NCI-H2107 treated with DMSO at 0.1 percent for 48 hours (cell line): ENCODE measurements at regions not wholly inside any gene's neighbourhood (a gene's known extent, or its start where the extent isn't known, plus 50 kb on each side); places are given as distances from the start of the nearest gene placed in this dataset.
"Not testable (repeated sequence)": the region's sequence is repeated elsewhere in the genome, so short reads cannot be mapped to it uniquely, and the experiment has no call there.

Experiments
- DNase-seq: peaks from one replicate; lab custom pipeline; 2025; ENCODE audit not compliant: unreplicated experiment; lab: John Stamatoyannopoulos, UW

DNA sequence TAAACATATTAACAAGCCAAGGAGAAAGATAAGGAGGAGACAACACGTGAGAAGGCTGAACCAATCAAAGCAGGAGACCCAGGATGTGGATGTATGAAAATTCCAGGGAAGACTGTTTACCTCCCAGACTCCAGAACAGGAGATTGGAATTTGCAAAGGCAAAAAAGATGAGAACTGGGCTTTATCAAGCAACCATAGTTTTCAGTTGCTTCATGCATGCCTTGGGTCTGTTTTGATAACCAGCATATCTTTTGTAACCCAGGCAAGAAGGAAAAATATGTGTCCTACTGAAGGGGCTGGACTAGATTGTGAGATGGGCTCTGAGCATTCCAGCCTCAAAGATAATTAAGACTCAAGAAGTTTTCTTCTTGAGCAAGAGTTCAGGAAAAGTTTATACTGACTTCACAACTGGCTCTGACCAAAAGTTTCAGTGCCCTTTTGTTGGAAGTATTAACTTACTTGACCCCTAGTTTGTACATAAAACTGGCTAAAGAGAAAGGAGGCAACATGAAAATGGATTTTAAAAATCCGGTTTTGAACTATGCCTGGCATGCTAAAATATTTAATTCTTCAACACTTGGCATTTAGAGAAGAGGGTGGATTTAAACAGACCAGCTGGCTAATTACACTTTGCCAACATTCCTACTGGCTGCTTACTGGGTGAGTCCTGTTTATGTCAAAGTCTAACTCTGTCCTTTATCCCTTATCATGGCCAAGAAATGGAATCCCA, 79.3 kb upstream of the CD28 start:
- DNase-seq = no peak

DNA sequence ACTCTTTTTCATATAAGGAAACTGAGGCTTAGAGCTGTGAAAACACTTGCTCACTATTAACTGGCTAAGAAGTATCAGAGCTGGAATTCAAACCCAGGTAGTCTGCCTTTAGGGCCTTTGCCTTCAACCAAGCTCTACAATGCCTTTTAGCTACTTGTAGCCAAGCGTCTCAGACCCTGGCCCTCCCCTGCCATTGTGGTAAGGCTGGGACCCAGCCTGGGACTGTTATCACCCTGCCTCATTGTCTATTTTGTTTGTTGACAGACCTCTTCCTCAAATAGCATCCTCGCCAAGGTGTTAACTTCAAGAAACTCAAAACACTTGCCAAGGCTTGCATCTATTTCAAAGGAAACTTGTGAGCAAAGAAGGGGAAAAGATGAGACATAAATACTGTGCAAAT, 76.7 kb upstream of the CD28 start:
- no peak for DNase-seq

DNA sequence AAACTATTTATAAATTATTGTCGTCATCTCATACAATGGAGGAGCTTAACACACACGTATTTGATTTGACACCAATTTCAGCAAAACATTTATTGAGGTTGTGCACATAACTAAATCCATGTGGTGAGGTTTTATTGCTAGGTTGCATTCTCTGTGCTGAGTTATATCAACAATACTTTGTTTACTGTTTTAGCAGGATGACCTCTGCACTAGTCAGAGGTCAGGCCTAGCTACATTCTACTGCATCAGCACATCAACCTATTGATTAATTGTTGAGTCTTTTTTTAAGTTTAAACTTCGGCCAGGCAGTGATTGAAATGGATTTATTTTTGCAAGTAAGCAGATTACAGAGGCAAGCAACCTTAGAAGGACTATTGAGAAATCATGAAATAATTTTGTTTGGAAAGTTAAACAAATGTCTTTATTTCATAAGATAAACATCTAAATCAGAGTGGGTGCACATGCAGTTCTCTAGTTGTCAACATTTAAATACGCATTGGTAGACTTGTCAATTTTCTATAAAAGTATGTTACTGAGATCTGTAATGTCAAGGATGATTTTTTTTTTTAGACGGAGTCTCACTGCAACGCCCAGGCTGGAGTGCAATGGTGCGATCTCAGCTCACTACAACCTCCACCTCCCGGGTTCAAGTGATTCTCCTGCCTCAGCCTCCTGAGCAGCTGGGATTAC, 75.2 kb upstream of the CD28 start:
- no peak for DNase-seq

DNA sequence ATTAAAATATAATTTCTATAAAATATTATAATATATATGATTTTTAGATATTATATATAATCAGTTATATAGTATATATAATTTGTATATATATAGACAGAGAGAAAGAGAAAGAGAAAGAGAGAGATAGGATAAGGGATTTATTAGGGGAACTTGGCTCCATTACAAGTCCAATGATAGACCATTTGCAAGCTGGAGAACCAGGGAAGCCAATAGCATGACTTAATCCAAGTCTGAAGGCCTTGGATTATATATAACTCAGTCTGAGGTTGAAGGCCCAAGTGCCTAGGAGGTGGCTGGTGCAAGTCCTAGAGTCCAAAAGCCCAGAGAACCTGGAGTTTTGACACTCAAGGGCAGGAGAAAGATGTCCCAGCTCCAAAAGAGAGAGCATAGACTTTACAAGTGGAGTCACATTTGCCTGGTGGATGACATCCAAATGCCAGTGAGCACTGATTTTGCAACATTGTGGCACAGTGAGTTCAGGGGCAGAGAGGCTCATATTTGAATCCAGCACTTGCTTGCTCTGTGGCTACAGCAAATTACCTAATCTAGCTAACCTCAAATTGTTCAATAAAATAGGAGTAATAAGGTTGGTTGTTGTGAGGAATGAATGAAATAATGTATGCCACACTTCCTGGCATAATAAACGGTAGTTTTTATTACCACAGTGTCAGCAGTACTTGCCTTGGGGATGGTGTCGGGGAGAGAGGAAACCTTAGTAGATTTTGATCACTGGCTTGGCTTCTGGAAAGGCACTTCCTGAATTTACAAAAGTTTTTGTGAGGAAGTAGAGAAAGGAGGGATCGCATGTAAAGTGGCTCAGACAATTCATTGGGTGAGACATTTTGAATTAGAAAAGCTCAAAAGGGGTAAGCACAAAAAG, 69.6 kb upstream of the CD28 start:
- no peak for DNase-seq

DNA sequence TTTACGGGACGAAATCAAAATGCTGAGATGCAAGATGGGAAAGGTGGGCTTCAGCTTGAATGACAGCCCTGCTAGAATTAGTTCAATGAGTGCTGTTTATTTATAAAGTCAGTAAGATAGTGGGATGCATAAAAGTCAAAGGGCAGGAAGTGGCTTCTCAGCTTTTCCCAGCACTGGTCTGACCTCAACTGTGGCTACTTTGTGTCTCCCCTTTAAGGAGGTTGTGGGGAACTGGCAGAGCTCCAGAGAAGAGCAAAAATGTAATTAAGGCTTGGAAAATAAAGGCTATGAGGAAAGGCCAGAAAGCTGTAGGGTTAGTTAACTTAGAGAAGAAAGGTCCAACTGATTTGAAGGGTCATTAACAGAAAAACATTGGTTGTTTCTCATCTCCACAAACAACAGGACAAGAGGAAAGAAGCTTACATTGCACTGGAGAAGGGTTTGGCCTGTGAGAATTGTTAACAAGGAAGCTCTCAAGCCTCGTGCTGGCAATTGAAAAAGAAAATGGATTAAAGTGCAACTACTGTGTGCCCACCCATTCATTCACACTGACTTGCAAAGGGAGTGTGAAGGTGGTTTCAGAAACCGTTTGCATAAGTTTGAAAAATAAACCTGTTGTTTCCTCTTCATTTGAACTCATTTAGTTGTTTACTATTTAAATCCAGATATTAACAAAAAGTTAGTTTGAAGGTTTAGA, 68.8 kb upstream of the CD28 start:
- DNase-seq = no peak

DNA sequence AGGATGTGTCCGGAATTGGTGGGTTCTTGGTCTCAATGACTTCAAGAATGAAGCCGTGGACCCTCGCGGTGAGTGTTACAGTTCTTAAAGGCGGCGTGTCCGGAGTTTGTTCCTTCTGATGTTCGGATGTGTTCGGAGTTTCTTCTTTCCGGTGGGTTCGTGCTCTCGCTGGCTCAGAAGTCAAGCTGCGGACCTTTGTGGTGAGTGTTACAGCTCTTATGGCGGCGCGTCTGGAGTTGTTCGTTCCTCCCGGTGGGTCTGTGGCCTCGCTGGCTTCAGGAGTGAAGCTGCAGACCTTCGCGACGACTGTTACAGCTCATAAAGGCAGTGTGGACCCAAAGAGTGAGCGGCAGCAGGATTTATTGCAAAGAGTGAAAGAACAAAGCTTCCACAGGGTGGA, 64.6 kb upstream of the CD28 start:
- DNase-seq = not testable (repeated sequence)

DNA sequence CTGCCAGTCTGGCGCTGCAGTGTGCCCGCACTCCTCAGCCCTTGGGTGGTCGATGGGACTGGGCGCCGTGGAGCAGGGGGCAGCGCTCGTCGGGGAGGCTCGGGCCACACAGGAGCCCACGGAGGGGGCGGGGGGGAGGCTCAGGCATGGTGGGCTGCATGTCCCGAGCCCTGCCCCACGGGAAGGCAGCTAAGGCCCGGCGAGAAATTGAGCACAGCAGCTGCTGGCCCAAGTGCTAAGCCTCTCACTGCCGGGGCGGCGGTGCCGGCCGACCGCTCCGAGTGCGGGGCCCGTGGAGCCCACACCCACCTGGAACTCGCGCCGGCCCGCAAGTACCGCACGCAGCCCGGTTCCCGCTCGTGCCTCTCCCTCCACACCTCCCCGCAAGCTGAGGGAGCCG, 63.6 kb upstream of the CD28 start:
- DNase-seq = not testable (repeated sequence)

DNA sequence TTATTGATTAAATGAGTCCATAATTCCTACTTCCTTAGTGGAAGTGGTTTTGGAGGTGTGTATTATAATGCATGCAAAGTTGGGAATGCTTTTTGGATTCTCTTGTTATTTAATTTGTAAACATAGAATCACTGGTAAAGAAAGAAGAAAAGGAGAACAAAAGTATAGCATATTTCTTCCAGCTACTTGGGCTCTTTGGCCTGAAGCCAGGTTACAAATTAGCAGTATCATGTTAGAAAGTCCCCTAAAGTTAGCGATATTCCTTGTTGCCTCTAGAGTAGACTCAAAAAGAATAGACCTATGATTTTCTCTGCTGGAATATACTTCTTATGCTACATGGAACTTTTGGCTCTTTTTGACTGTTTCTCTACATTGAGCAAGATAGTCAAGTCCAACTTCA, 60.6 kb upstream of the CD28 start:
- no peak for DNase-seq

DNA sequence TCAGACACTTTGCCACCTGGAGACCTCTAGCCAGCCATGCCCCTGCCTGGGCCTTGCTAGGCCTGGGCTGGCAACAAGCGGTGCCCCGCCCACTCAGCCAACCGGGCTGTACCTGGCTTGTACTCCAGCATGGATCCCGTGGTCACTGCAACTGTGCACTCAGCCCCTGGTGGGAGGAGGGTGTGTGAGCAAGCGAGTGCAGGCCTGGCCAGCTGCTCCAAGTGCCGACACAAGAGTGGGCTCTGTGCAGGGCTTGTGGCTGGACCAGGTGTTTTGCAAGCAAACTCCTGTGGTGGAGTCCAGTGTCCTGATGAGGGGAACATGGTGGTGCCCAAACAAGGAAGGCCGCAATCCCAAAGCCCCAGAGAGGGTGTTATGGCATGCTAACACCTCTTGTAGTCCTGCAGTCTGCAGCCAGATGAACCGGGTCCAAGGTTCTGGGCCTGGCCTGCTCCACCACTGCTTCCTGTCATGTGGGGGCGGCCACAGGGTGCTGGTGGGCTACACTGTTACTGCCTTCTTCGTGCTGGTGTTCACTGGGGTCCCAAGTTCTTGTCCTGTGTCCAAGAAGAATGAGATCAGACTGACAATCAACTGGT, 60.1 kb upstream of the CD28 start:
- no peak for DNase-seq

DNA sequence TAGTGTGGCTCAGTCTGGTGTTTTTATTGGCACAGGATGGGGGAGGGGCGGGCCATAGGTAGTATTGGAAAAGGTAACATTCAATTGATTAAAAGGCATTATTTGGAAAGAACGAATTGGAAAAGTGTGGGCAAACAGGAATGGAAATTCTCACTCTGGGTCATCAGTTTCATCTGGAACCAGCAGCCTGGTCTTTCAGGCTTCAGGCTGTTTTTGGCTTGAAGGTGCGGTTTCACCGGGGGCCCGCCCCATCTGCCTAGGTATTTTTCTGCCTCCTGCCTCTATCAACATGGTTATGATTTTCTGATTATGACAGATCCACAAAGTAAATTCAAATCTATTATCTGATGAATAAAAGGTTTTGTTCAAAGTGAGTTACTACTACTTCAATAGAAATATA, 59.5 kb upstream of the CD28 start:
- no peak for DNase-seq

DNA sequence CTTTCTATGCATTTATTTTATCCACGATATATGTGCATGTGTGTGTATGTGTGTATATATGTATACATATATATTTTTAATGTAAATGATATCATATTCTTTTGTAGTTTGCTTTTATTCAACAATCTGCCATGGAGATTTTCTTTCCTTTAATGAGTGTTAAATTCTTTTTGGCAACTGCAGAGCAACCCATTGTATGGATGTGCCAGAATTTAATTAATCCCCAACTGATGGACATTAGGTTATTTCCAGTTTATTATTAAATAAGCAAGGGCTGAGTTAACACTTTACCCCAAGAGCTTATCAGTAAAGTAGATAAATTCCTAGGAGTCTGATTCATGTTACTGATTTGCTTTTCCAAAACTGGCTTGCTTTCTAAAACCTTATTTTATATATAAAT, 58.9 kb upstream of the CD28 start:
- DNase-seq = no peak

DNA sequence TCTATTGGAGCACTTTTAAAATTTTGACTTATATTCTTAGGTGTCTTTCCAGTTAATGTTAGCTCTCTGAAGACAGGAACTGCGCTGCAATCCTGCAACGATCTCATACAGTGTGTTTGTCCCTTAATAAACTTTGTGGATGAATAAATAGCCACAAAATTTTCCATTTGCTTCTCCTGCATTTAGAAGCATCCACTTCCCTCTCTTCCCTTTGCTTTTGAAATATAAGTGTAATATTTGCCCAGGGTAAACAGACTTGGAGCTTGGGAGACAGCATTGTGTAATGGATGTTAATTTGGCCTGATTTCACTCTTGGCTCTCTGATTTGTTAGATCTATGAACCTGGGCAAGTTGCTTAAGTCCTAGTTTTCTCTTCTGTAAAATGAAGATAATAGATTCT, 58.2 kb upstream of the CD28 start:
- DNase-seq = peak; percentile 10

DNA sequence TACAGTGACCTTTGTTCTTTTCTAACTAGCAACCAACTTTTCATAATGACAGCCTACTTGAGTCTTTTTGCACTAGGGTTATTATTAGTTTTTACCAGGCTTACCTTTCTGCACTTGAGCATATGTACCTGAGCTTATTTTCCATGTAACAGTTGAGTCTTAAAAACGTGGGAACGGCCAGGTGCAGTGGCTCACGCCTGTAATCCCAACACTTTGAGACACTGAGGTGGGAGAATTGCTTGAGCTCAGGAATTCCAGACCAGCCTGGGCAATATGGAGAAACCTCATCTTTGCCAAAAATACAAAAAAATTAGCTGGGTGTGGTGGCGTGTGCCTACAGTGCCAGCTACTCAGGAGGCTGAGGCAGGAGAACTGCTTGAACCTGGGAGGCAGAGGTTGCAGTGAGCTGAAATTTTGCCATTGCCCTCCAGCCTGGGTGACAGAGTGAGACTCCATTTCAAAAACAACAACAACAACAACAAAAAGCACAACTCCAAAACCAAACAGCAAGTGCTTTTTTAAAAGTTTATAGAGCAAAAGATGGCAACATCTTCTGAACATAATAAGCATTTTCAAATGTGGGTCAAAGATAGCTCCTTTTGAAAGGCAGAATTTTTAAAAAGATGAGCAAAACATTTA, 57.1 kb upstream of the CD28 start:
- no peak for DNase-seq

DNA sequence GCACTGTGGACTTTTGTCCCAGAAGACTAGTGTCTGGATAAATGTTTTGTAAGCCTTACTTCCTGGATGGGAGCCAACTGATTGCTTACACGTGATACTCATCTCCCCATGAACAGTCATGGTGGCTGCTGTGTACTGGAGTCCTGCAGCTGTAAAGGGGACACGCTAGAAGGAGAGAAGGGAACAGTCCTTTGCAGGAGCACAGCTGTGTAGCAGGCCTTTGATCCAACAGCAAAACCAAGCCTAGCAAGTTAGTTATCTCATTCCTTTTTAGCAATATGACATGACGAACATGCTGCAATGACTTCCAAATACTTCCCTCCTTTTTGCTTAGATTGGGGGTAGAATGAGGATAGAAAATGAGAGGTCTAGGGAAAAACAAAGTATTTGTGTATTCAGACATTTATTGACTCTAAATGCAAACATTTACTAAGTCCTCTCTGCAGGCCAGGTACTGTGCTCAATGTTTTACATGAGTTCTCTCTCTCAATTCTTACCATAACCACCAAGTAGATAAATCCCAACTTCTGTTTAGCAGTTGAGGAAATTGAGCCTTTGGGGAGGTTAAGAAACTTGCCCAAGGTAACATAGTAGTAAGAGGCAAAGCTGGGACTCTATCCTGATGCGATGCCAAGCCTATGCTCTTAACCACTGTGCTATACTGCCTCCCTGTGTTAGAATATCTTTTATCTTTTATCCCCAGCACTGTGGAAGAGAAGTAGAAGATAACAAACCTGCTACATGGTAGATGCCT, 55.4 kb upstream of the CD28 start:
- DNase-seq = peak; percentile 47

DNA sequence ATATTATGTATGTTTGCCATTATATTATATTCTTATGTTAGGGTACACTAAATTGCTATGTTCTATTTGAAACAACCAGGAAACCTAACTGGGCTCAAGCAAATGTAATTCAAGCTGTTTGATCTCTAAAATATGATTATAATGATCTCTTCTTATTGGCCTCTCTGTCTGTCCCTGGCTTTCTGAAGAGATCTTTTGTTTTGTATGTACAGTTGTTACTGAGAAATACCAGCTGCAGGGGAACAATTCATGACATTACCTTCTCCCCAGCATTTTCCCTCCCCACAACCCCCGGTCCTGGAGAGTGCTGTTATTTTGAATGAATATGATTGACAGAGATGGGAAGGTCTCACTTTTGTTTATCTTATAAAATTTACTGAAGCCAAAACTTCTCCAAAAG, 54.8 kb upstream of the CD28 start:
- DNase-seq = no peak

DNA sequence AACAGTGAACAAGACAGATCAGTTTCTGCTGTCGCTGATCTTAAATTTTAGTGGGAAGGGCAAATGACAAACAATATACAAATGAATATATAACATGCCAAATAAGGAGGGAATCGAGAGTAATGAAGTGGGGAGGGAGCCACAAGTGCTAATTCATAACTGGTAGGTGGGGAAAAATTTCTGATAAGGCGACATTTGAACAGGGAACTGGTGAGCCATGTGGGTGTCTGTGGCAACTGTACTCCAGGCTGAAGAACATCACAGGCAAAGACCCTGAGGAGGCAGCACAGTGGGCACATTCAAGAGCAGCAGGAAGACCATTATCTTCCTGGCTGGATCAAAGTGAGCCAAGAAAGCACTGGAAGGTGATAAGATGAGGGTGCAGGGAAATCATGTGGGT, 51.6 kb upstream of the CD28 start:
- DNase-seq = no peak

DNA sequence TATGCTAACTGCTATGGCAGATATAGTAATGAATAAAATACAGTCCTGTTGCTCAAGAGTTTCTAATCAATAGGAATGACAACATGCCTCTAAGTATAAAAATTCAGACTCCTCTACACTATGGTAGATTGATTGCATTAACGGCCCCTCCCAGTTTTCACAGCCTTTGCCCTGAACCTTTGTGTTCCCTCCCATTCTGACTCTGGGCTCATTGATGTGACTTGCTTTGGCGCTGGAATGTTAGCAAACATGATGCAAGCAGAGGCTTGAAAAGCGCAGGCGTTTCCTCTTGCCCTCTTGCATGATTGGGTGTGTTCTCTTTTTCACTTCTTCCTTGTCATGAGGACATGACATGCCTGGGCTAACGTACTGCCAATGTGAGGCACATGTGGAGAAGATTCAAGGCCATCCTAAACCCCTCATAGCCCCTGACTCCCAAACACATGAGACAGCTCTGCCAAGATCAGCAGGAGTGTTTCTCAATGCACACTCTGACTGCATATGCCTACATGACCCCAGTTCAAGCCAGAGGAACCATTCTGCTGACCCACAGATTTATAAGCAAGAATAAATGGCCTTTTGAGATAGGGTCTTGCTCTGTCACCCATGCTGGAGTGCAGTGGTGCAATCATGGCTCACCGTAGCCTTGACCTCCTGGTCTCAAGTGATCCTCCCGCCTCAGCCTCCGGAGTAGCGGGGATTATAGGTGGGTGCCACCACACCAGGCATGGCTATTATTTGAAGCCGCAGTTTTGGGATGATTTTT, 49.7 kb upstream of the CD28 start:
- no peak for DNase-seq
